MM.1S (cell line): ENCODE measurements at regions not wholly inside any gene's neighbourhood (a gene's known extent, or its start where the extent isn't known, plus 50 kb on each side); places are given as distances from the start of the nearest gene placed in this dataset.
A peak's percentile ranks its signal among the peaks of the same experiment; 100 is the strongest.

Source experiments
- DNase-seq: peaks from one replicate; pipeline ENCODE4 v3.0.0-alpha.2; 2015
- H2AFZ ChIP-seq: fragments of 300-600 bp; sonication (generic); 2 replicates; pipeline ENCODE4 v1.6.0; 2016; ENCODE audit warnings: antibody characterized with exemption, low read length
- H3F3A ChIP-seq: fragments of 300-600 bp; sonication (generic); 2 replicates; pipeline ENCODE4 v1.6.1; 2016; ENCODE audit warnings: mild to moderate bottlenecking, antibody characterized with exemption, low read length, moderate library complexity, mixed read lengths; ENCODE audit not compliant: insufficient read depth
- H3K27ac ChIP-seq: fragments of 300-600 bp; sonication (generic); 2 replicates; pipeline ENCODE4 v1.5.1; 2016; ENCODE audit warnings: mild to moderate bottlenecking, low read length
- H3K27me3 ChIP-seq: fragments of 300-600 bp; sonication (generic); replicated peaks from 2 replicates; pipeline ENCODE4 v1.6.0; 2016; ENCODE audit warnings: low read length; ENCODE audit not compliant: insufficient read depth
- H3K36me3 ChIP-seq: fragments of 300-600 bp; sonication (generic); replicated peaks from 2 replicates; pipeline ENCODE4 v1.6.1; 2016; ENCODE audit warnings: mild to moderate bottlenecking, low read length, mixed read lengths; ENCODE audit not compliant: insufficient read depth
- H3K4me1 ChIP-seq: fragments of 300-600 bp; sonication (generic); 2 replicates; pipeline ENCODE4 v1.6.1; 2016; ENCODE audit warnings: low read length, mixed read lengths
- H3K4me2 ChIP-seq: fragments of 300-600 bp; sonication (generic); 2 replicates; pipeline ENCODE4 v1.6.0; 2016; ENCODE audit warnings: low read depth, low read length
- H3K4me3 ChIP-seq: fragments of 300-600 bp; sonication (generic); 2 replicates; pipeline ENCODE4 v1.5.1; 2016; ENCODE audit warnings: low read length, mixed read lengths
- H3K79me2 ChIP-seq: fragments of 300-600 bp; sonication (generic); 2 replicates; pipeline ENCODE4 v1.6.1; 2016; ENCODE audit warnings: mixed run types, low read length, mixed read lengths
- H3K9ac ChIP-seq: fragments of 300-600 bp; sonication (generic); 2 replicates; pipeline ENCODE4 v1.6.1; 2016; ENCODE audit warnings: low read length, mixed read lengths
- H3K9me2 ChIP-seq: fragments of 300-600 bp; sonication (generic); replicated peaks from 2 replicates; pipeline ENCODE4 v1.6.1; 2016; ENCODE audit warnings: mild to moderate bottlenecking, low read length, mixed read lengths; ENCODE audit not compliant: insufficient read depth
- H3K9me3 ChIP-seq: fragments of 300-600 bp; sonication (generic); replicated peaks from 2 replicates; pipeline ENCODE4 v1.6.1; 2016; ENCODE audit warnings: mild to moderate bottlenecking, low read length, mixed read lengths; ENCODE audit not compliant: insufficient read depth
- H4K20me1 ChIP-seq: fragments of 300-600 bp; sonication (generic); 2 replicates; pipeline ENCODE4 v1.6.1; 2016; ENCODE audit warnings: mild to moderate bottlenecking, low read length, moderate library complexity, mixed read lengths; ENCODE audit not compliant: insufficient read depth
- EZH2 ChIP-seq: fragments of 300-600 bp; sonication (generic); optimal IDR thresholded peaks from 2 replicates; pipeline ENCODE3; 2017; ENCODE audit warnings: low read depth, mild to moderate bottlenecking, antibody characterized with exemption, low read length, mixed read lengths
- EZH2phosphoT487 ChIP-seq: fragments of 300-600 bp; sonication (generic); IDR thresholded peaks from 2 replicates; pipeline ENCODE4 v1.6.1; 2018; ENCODE audit warnings: antibody characterized with exemption, low read length
- TF ChIP-seq, protein P1 (sequence below): fragments of 300-600 bp; sonication (generic); IDR thresholded peaks from 2 replicates; pipeline ENCODE4 v1.5.1; 2016; ENCODE audit warnings: antibody characterized with exemption, low read length, mixed read lengths

DNA sequence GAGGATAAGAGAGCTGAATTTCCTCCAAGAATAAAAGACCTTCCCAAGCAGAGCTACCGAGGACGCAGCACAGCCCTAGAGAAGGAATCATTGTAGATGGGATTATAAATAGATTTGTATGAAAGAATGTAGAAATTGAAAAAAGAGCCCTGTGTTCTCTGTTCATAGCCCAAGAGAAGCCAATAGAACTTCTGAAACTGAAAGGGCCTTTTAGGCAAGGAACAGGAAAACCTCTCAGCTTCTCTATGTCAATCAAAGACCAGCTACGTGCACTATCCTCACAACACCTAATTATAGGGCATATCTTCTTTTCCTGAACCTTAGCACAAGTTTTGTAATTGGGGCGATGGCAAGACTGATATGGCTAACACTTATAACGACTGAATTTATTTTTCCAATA is 192.4 kb upstream of the RNPC3 start:
- H3F3A ChIP-seq: peaks cover 4% of the 10 kb centered on the region
- no peaks in the 10 kb centered on the region for H4K20me1 ChIP-seq
- H3K9me2 ChIP-seq: no peaks in the 10 kb centered on the region
- TF ChIP-seq EZH2phosphoT487 (no peak), EZH2 (no peak)
- TF ChIP-seq, protein P1, sequence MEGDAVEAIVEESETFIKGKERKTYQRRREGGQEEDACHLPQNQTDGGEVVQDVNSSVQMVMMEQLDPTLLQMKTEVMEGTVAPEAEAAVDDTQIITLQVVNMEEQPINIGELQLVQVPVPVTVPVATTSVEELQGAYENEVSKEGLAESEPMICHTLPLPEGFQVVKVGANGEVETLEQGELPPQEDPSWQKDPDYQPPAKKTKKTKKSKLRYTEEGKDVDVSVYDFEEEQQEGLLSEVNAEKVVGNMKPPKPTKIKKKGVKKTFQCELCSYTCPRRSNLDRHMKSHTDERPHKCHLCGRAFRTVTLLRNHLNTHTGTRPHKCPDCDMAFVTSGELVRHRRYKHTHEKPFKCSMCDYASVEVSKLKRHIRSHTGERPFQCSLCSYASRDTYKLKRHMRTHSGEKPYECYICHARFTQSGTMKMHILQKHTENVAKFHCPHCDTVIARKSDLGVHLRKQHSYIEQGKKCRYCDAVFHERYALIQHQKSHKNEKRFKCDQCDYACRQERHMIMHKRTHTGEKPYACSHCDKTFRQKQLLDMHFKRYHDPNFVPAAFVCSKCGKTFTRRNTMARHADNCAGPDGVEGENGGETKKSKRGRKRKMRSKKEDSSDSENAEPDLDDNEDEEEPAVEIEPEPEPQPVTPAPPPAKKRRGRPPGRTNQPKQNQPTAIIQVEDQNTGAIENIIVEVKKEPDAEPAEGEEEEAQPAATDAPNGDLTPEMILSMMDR: no peak
- peak overlapping the region; percentile 76; the same call in 1 of the 2 replicates for H3K27ac ChIP-seq
- peak overlapping the region; percentile 41; the same call in 1 of the 2 replicates for H3K4me2 ChIP-seq
- no peaks in the 10 kb centered on the region for H3K36me3 ChIP-seq
- H3K4me1 ChIP-seq: peaks cover 14% of the 10 kb centered on the region
- H3K9ac ChIP-seq: no peak overlapping the region
- peak overlapping the region; percentile 25; the same call in 1 of the 2 replicates for H3K4me3 ChIP-seq
- H3K9me3 ChIP-seq: no peaks in the 10 kb centered on the region
- H3K79me2 ChIP-seq: no peaks in the 10 kb centered on the region
- no peaks in the 10 kb centered on the region for H3K27me3 ChIP-seq
- DNase-seq: peak; percentile 82
- no peak overlapping the region for H2AFZ ChIP-seq

DNA sequence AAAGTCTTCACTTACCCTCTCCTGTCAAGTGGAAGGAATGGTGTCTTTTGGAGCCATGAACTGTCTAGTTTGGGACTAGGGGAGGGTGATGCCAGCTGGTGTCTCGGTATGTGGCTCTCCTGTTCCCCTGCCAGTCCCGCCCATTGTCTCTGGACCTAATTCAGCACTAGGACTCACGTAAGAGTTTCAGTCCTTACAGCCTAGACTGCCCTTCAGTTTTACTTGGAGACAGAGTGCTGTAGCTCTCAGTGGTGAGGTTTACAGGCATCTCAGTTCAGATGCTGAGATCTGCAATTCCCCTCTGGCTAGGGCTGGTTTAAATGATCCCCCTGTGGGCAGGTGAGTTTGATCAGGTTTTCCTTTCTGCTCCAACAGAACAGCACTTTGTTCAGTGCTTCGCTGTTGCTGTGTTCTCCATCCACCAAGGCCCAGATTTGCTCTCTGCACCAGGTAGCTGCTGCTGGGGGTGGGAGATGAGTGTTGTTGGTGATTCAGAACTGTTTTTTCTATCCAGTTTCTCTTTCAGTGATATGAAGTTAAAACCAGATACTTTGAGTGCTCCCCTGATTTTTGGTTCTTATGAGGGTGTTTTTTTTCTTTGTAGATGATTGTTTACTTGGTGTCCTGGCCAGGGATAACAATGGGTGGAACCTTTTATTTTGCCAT is 198.3 kb upstream of the RNPC3 start:
- Histone ChIP-seq H3F3A (peaks cover 10% of the 10 kb centered on the region), H3K4me3 (no peak overlapping the region), H3K27me3 (no peaks in the 10 kb centered on the region), H3K4me2 (peak overlapping the region; percentile 49; the same call in 1 of the 2 replicates), H4K20me1 (no peaks in the 10 kb centered on the region), H3K9me3 (no peaks in the 10 kb centered on the region), H3K79me2 (no peaks in the 10 kb centered on the region), H3K4me1 (peaks cover 22% of the 10 kb centered on the region), H3K36me3 (no peaks in the 10 kb centered on the region), H3K9me2 (no peaks in the 10 kb centered on the region), H3K9ac (no peak overlapping the region), H2AFZ (peak overlapping the region; percentile 58; the same call in 1 of the 2 replicates), H3K27ac (peak overlapping the region; percentile 83)
- peak; percentile 63 for DNase-seq
- TF ChIP-seq EZH2 (no peak), EZH2phosphoT487 (no peak)
- TF ChIP-seq, protein P1: no peak

DNA sequence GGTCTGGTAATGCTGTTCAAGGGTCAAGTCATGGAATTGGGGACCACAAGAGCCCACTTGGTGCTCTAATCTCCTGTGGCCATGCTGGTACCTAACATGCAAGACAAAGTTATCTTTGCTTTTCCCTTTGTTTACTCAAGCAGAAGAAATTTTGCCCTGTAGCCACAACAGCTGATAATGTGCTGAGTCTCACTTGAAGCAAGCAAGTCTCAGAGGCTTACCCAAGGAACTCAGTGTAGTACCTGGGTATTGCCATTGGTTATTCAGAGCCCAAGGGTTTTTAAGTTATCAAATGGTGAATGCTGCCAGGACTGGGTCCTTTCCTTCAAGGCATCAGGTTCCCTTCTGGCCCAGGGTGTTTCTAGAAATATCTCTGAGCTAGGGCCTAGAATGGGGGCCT is 198.9 kb upstream of the RNPC3 start:
- no peak overlapping the region for H3K9ac ChIP-seq
- H3F3A ChIP-seq: peaks cover 10% of the 10 kb centered on the region
- no peaks in the 10 kb centered on the region for H4K20me1 ChIP-seq
- peak overlapping the region; percentile 58 for H2AFZ ChIP-seq
- peak overlapping the region; percentile 49; the same call in 1 of the 2 replicates for H3K4me2 ChIP-seq
- peaks cover 17% of the 10 kb centered on the region for H3K4me1 ChIP-seq
- TF ChIP-seq, protein P1: no peak
- no peak for TF ChIP-seq EZH2phosphoT487
- no peak for TF ChIP-seq EZH2
- DNase-seq: peak; percentile 51
- no peak overlapping the region for H3K4me3 ChIP-seq
- H3K27ac ChIP-seq: peak overlapping the region; percentile 83
- no peaks in the 10 kb centered on the region for H3K79me2 ChIP-seq
- no peaks in the 10 kb centered on the region for H3K27me3 ChIP-seq
- no peaks in the 10 kb centered on the region for H3K9me2 ChIP-seq
- no peaks in the 10 kb centered on the region for H3K9me3 ChIP-seq
- H3K36me3 ChIP-seq: no peaks in the 10 kb centered on the region
